Neural progenitor cell (in vitro differentiated cells): ENCODE measurements at regions not wholly inside any gene's neighbourhood (a gene's known extent, or its start where the extent isn't known, plus 50 kb on each side); places are given as distances from the start of the nearest gene placed in this dataset.

Experiments
- CTCF ChIP-seq: fragments of 200-600 bp; sonication (generic); IDR thresholded peaks from 2 replicates; pipeline ENCODE4 v1.5.1; 2017; ENCODE audit warnings: antibody characterized with exemption, mild to moderate bottlenecking
- EZH2 ChIP-seq: fragments of 200-600 bp; sonication (generic); IDR thresholded peaks from 2 replicates; pipeline ENCODE4 v1.6.1; 2017; ENCODE audit warnings: antibody characterized with exemption, mild to moderate bottlenecking, moderate library complexity

- no peak for TF ChIP-seq EZH2
- no peak for TF ChIP-seq CTCF
Observed at GRCh38 chr9:120001536-120001935, 578.4 kb downstream of the CDK5RAP2 start.
